AG04450 (cell line): ENCODE measurements at regions not wholly inside any gene's neighbourhood (a gene's known extent, or its start where the extent isn't known, plus 50 kb on each side); places are given as distances from the start of the nearest gene placed in this dataset.
"Not testable (repeated sequence)": the region's sequence is repeated elsewhere in the genome, so short reads cannot be mapped to it uniquely, and the experiment has no call there.

Source experiments
- CTCF ChIA-PET: fragments of 300-600, 350-600 bp; formaldehyde crosslinking; extraction: SDS; loops from one replicate; lab custom pipeline; 2022; ENCODE audit warnings: antibody characterized with exemption, inconsistent platforms; lab: Charles Lee
- POLR2A ChIA-PET: fragments of 350-600 bp; formaldehyde crosslinking; extraction: SDS; loops from one replicate; lab custom pipeline; 2021; ENCODE audit warnings: antibody characterized with exemption, inconsistent platforms; lab: Yijun Ruan, JAX
- DNase-seq: peaks from one replicate; pipeline ENCODE4 v3.0.0-alpha.2; 2011; ENCODE audit warnings: low read depth, low spot score
- H3K27ac ChIP-seq: one replicate; pipeline ENCODE4 v1.5.1; 2012; ENCODE audit warnings: low read depth, low read length, control low read depth
- H3K27me3 ChIP-seq: one replicate; pipeline ENCODE4 v1.6.0; 2012; ENCODE audit warnings: low read length; ENCODE audit not compliant: control insufficient read depth, insufficient read depth
- H3K4me3 ChIP-seq: 2 replicates; pipeline ENCODE4 v1.5.1; 2011; ENCODE audit warnings: mild to moderate bottlenecking, low read depth, low read length, control low read depth
- H3K9me3 ChIP-seq: 2 replicates; pipeline ENCODE4 v1.5.1; 2012; ENCODE audit warnings: low read length; ENCODE audit not compliant: control insufficient read depth, insufficient read depth
- TF ChIP-seq, protein P1 (sequence below): IDR thresholded peaks from 2 replicates; pipeline ENCODE4 v1.5.1; 2011; ENCODE audit warnings: low read depth, low read length, control low read depth, inconsistent platforms

DNA sequence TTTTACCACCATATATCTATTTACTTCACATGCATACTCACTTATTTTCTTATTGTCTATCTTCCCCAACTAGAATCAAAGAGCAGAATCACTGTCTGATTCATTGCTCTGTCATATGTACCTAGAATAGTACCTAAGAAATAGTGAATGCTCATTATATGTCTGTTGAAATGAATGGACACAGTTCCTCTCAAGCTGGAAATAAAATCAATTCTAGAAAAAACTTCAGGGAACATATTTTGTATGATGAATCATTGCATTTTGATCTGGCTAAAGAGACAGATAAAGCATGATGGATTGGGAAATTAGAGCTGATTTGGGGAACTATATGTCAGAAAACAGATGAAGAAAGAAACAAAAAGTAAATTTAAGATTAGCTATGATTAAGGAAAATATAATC, 623.3 kb downstream of the C12orf50 start:
- no peak for DNase-seq
- Histone ChIP-seq H3K4me3 (no peak overlapping the region), H3K27me3 (no peaks in the 10 kb centered on the region), H3K27ac (no peak overlapping the region), H3K9me3 (no peaks in the 10 kb centered on the region)
- POLR2A ChIA-PET = no interaction called here
- TF ChIP-seq, protein P1, sequence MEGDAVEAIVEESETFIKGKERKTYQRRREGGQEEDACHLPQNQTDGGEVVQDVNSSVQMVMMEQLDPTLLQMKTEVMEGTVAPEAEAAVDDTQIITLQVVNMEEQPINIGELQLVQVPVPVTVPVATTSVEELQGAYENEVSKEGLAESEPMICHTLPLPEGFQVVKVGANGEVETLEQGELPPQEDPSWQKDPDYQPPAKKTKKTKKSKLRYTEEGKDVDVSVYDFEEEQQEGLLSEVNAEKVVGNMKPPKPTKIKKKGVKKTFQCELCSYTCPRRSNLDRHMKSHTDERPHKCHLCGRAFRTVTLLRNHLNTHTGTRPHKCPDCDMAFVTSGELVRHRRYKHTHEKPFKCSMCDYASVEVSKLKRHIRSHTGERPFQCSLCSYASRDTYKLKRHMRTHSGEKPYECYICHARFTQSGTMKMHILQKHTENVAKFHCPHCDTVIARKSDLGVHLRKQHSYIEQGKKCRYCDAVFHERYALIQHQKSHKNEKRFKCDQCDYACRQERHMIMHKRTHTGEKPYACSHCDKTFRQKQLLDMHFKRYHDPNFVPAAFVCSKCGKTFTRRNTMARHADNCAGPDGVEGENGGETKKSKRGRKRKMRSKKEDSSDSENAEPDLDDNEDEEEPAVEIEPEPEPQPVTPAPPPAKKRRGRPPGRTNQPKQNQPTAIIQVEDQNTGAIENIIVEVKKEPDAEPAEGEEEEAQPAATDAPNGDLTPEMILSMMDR = no peak
- CTCF ChIA-PET = no interaction called here

DNA sequence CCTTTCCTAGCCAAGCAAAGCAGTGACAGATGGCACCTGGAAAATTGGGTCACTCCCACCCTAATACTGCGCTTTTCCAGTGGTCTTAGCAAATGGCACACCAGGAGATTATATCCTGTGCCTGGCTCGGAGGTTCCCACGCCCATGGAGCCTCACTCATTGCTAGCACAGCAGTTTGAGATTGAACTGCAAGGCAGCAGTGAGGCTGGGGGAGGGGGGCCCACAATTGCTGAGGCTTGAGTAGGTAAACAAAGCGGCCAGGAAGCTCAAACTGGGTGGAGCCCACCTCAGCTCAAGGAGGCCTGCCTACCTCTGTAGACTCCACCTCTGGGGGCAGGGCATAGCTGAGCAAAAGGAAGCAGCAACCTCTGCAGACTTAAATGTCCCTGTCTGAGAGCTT, 635.0 kb downstream of the C12orf50 start:
- CTCF ChIA-PET, POLR2A ChIA-PET, H3K9me3 ChIP-seq, H3K27ac ChIP-seq, DNase-seq, H3K4me3 ChIP-seq, H3K27me3 ChIP-seq: not testable (repeated sequence)

DNA sequence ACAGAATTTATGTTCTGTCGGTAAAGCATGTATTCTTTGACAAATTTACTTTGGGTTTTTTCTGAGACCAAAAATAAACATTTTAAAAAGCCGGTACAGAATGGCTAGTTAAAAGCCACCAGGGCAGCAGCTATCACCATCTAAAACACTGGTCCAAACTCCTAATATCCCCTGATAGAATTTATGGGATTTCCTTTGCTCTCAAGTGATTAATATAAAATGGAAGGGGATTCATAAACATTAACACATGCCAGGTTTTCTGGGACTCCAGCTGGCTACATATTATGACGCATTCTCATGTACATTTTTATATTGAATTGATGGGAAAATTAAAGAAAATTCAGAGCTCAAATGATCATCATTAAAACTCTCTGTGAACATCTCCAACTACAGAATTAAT, 640.8 kb downstream of the C12orf50 start:
- no peaks in the 10 kb centered on the region; the same call in 1 of the 2 replicates for H3K9me3 ChIP-seq
- no peaks in the 10 kb centered on the region for H3K27me3 ChIP-seq
- no peak for DNase-seq
- POLR2A ChIA-PET = no interaction called here
- CTCF ChIA-PET = no interaction called here
- TF ChIP-seq, protein P1 = no peak
- no peak overlapping the region for H3K27ac ChIP-seq
- H3K4me3 ChIP-seq = no peak overlapping the region

DNA sequence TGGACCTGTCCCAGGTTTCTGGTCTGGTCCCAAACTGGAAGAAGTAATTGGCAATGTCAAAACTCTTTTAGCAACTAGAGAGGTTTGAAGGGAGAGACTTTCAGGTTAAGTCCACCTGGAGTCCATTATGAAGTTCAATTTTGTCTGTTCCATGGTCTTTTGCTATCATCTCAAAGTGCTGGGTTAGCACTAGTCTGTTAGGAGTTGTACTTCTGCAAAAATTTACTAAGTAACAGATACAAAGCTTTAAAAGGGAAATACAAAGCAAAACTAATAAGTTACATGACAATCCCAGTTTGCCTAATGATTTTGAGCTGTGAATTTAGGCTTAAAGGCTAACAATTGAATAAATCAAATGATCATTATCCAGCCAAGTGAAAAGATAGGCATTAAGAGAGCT, 643.9 kb downstream of the C12orf50 start:
- no peak overlapping the region for H3K27ac ChIP-seq
- CTCF ChIA-PET = no interaction called here
- POLR2A ChIA-PET = no interaction called here
- no peak overlapping the region for H3K4me3 ChIP-seq
- no peaks in the 10 kb centered on the region; the same call in 1 of the 2 replicates for H3K9me3 ChIP-seq
- H3K27me3 ChIP-seq = no peaks in the 10 kb centered on the region
- TF ChIP-seq, protein P1 = no peak
- no peak for DNase-seq

DNA sequence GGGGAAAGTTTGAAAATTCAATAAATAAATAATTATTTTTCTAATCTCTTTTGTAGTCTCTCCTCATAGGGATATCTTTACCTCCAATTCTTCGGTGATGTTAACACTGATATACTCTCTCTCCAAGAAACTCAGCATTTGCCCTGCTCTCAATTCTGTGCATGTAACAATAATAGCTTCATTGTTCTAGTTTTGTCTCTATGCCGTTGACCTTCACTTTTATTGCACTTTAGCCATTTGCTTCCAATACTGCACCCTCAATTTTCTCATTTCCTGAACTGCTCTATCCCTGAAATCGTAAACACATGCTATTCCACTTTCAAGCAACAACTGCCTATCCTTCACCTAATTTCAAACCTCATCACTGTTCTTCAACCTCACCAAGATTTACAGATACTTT, 645.0 kb downstream of the C12orf50 start:
- DNase-seq = no peak
- CTCF ChIA-PET = no interaction called here
- H3K9me3 ChIP-seq = no peaks in the 10 kb centered on the region; the same call in 1 of the 2 replicates
- H3K27me3 ChIP-seq = no peaks in the 10 kb centered on the region
- no peak overlapping the region for H3K27ac ChIP-seq
- POLR2A ChIA-PET = no interaction called here
- H3K4me3 ChIP-seq = no peak overlapping the region
- TF ChIP-seq, protein P1 = no peak

DNA sequence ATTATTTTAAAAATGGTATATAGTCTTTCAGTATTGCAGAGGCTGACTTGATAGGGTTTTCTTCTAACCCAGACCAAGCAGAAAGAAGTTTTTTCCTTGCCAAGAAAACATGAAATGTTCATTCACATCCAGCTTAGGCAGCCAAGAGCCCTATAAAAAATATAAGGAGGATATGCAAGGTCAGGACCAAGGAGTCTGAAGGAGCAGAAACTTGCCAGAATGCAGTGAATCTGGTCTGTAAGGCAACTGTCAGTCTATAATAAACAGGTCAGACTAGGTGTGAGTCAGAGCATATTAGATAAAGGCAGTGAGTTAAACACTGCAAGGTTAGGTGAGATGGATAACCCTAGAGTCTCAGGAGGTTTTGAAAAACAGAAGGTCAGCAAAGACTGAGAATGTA, 645.5 kb downstream of the C12orf50 start:
- TF ChIP-seq, protein P1 = no peak
- Histone ChIP-seq H3K4me3 (no peak overlapping the region), H3K27me3 (no peaks in the 10 kb centered on the region), H3K27ac (no peak overlapping the region), H3K9me3 (no peaks in the 10 kb centered on the region; the same call in 1 of the 2 replicates)
- ChIA-PET POLR2A (no interaction called here), CTCF (no interaction called here)
- DNase-seq = no peak
